ENCODE measurements at regions not wholly inside any gene's neighbourhood (a gene's known extent, or its start where the extent isn't known, plus 50 kb on each side); places are given as distances from the start of the nearest gene placed in this dataset.

- H3K27ac ChIP-seq (replicated peaks in 1 of 4) = no peak overlapping the region
- intact Hi-C loops (cut with DNase I) = no loop called here
- 88% methylated on average over 4 of the region's 4 CpGs for WGBS
- H3K9me3 ChIP-seq = peaks cover 0 to 16% (median 7%) of the 10 kb centered on the region in 4 donors
- TF ChIP-seq EP300 (IDR thresholded peaks at IDR 0.05) = no peak
- TF ChIP-seq POLR2AphosphoS5 (IDR thresholded peaks at IDR 0.05) = no peak
- TF ChIP-seq CTCF (IDR thresholded peaks at IDR 0.05) = no peak
- no peak for DNase-seq (ENCODE audit: extremely low spot score)
- H3K36me3 ChIP-seq = no peaks in the 10 kb centered on the region
- H3K4me1 ChIP-seq = no peaks in the 10 kb centered on the region
- no peaks in the 10 kb centered on the region for H3K27me3 ChIP-seq
- no peak overlapping the region for H3K4me3 ChIP-seq
Measured at GRCh38 chr2:2880938-2881337, 496.7 kb downstream of the EIPR1 start.

- no peak for DNase-seq (ENCODE audit: extremely low spot score)
- intact Hi-C loops (cut with DNase I) = no loop called here
- WGBS = 17% methylated on average over 7 of the region's 7 CpGs
Measured at GRCh38 chr2:2879781-2880180, 497.8 kb downstream of the EIPR1 start.

GRCh38 chr2:2879071-2879470 lies 498.5 kb downstream of the EIPR1 start:
- H3K27me3 ChIP-seq = no peaks in the 10 kb centered on the region
- H3K4me3 ChIP-seq = no peak overlapping the region
- no peaks in the 10 kb centered on the region for H3K36me3 ChIP-seq
- DNase-seq (ENCODE audit: extremely low spot score) = no peak
- no peak for TF ChIP-seq POLR2A (IDR thresholded peaks at IDR 0.05; ENCODE audit: low read depth)
- TF ChIP-seq POLR2AphosphoS5 (IDR thresholded peaks at IDR 0.05) = no peak
- no peak for TF ChIP-seq CTCF (IDR thresholded peaks at IDR 0.05)
- TF ChIP-seq EP300 (IDR thresholded peaks at IDR 0.05) = no peak
- intact Hi-C loops (cut with DNase I) = no loop called here
- H3K27ac ChIP-seq (replicated peaks in 1 of 4) = no peak overlapping the region
- peaks cover 0 to 16% (median 7%) of the 10 kb centered on the region in 4 donors for H3K9me3 ChIP-seq
- no peaks in the 10 kb centered on the region for H3K4me1 ChIP-seq

More at GRCh38 chr2:2879781-2880180, 497.8 kb downstream of the EIPR1 start:
- TF ChIP-seq CTCF (IDR thresholded peaks at IDR 0.05) (no peak), EP300 (IDR thresholded peaks at IDR 0.05) (no peak), POLR2A (IDR thresholded peaks at IDR 0.05; ENCODE audit: low read depth) (no peak), POLR2AphosphoS5 (IDR thresholded peaks at IDR 0.05) (no peak)
- Histone ChIP-seq H3K4me1 (no peaks in the 10 kb centered on the region), H3K36me3 (no peaks in the 10 kb centered on the region), H3K27ac (replicated peaks in 1 of 4) (no peak overlapping the region), H3K27me3 (no peaks in the 10 kb centered on the region), H3K9me3 (peaks cover 0 to 16% (median 7%) of the 10 kb centered on the region in 4 donors), H3K4me3 (no peak overlapping the region)

GRCh38 chr2:2877427-2877826 lies 500.2 kb downstream of the EIPR1 start:
- TF ChIP-seq POLR2A (IDR thresholded peaks at IDR 0.05; ENCODE audit: low read depth) (no peak), POLR2AphosphoS5 (IDR thresholded peaks at IDR 0.05) (no peak), EP300 (IDR thresholded peaks at IDR 0.05) (no peak), CTCF (IDR thresholded peaks at IDR 0.05) (no peak)
- no peaks in the 10 kb centered on the region for H3K4me1 ChIP-seq
- no peak overlapping the region for H3K4me3 ChIP-seq
- H3K27me3 ChIP-seq = no peaks in the 10 kb centered on the region
- no peak for DNase-seq (ENCODE audit: extremely low spot score)
- H3K36me3 ChIP-seq = no peaks in the 10 kb centered on the region
- WGBS = 97% methylated on average over 10 of the region's 13 CpGs
- intact Hi-C loops (cut with DNase I) = no loop called here
- no peak overlapping the region for H3K27ac ChIP-seq (replicated peaks in 1 of 4)
- peaks cover 0 to 11% (median 3%) of the 10 kb centered on the region in 4 donors for H3K9me3 ChIP-seq
